ENCODE measurements at regions not wholly inside any gene's neighbourhood (a gene's known extent, or its start where the extent isn't known, plus 50 kb on each side); places are given as distances from the start of the nearest gene placed in this dataset.

- TF ChIP-seq CTCF (IDR thresholded peaks at IDR 0.05): no peak
- TF ChIP-seq POLR2A (IDR thresholded peaks at IDR 0.05): no peak
Measured at GRCh38 chr15:39181940-39182339, 398.9 kb upstream of the THBS1 start.

All from lower leg skin (tissue), 3 donors.